Islet of Langerhans (tissue), 1 donor: ENCODE measurements at regions not wholly inside any gene's neighbourhood (a gene's known extent, or its start where the extent isn't known, plus 50 kb on each side); places are given as distances from the start of the nearest gene placed in this dataset.
A peak's percentile ranks its signal among the peaks of the same experiment; 100 is the strongest.
"Not testable (repeated sequence)": the region's sequence is repeated elsewhere in the genome, so short reads cannot be mapped to it uniquely, and the experiment has no call there.

ENCODE experiments used
- FAIRE-seq: peaks from one replicate; lab custom pipeline; 2011; peaks lifted over from hg19 to GRCh38; lab: Jason Lieb, UNC

- FAIRE-seq, result not testable (repeated sequence)
Observed at GRCh38 chr7:26424319-26424718, 132.7 kb downstream of the SNX10 start.

- FAIRE-seq, result no peak
Observed at GRCh38 chr7:26425655-26426054, 134.0 kb downstream of the SNX10 start.

GRCh38 chr7:26426096-26426495 lies 134.4 kb downstream of the SNX10 start:
- FAIRE-seq, result no peak

GRCh38 chr7:26428571-26428970 lies 136.9 kb downstream of the SNX10 start:
- no peak for FAIRE-seq

- no peak for FAIRE-seq
Observed at GRCh38 chr7:26429168-26429567, 137.5 kb downstream of the SNX10 start.

GRCh38 chr7:26434974-26435373 lies 143.3 kb downstream of the SNX10 start:
- no peak for FAIRE-seq

- FAIRE-seq, result no peak
Observed at GRCh38 chr7:26437003-26437532, 145.4 kb downstream of the SNX10 start.

GRCh38 chr7:26438078-26438477 lies 146.4 kb downstream of the SNX10 start:
- FAIRE-seq, result no peak

GRCh38 chr7:26439521-26440232 lies 148.0 kb downstream of the SNX10 start:
- FAIRE-seq, result no peak

- no peak for FAIRE-seq
Observed at GRCh38 chr7:26440233-26441001, 148.8 kb downstream of the SNX10 start.

GRCh38 chr7:26441002-26441521 lies 149.4 kb downstream of the SNX10 start:
- FAIRE-seq, result no peak

- FAIRE-seq, result no peak
Observed at GRCh38 chr7:26441611-26442277, 150.1 kb downstream of the SNX10 start.

GRCh38 chr7:26443006-26443405 lies 151.3 kb downstream of the SNX10 start:
- FAIRE-seq, result no peak

- no peak for FAIRE-seq
Observed at GRCh38 chr7:26443751-26444150, 152.1 kb downstream of the SNX10 start.

- no peak for FAIRE-seq
Observed at GRCh38 chr7:26444555-26444954, 152.9 kb downstream of the SNX10 start.

- FAIRE-seq, result no peak
Observed at GRCh38 chr7:26447116-26447515, 155.5 kb downstream of the SNX10 start.

GRCh38 chr7:26449175-26450165 lies 157.8 kb downstream of the SNX10 start:
- FAIRE-seq, result no peak

- no peak for FAIRE-seq
Observed at GRCh38 chr7:26451997-26452396, 160.3 kb downstream of the SNX10 start.

GRCh38 chr7:26454180-26454579 lies 162.5 kb downstream of the SNX10 start:
- no peak for FAIRE-seq

- peak; percentile 13 for FAIRE-seq
Observed at GRCh38 chr7:26457696-26458327, 166.2 kb downstream of the SNX10 start.
